ENCODE measurements at regions not wholly inside any gene's neighbourhood (a gene's known extent, or its start where the extent isn't known, plus 50 kb on each side); places are given as distances from the start of the nearest gene placed in this dataset.
"Not testable (repeated sequence)": the region's sequence is repeated elsewhere in the genome, so short reads cannot be mapped to it uniquely, and the experiment has no call there.

DNA sequence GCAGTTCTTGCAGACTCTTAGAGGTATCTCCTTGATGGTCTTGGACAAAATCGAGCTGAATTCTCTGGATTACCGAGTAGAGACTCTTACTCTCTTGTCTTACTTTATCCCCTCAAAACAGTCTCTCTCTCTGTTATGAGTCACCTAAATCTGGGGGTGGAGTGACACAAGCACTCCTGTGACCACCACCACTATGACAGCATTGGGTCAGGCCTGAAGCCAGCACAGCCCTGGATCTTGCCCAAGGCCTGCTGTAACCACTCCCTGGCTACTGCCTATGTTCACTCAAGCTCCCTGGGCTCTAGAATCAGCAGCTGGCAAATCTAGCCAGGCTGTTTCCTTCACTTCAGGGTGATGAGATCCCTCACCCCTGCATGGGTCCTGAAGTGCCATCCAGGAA, 662.5 kb downstream of the LUZP2 start:
- DNase-seq, result peak; percentile 16

DNA sequence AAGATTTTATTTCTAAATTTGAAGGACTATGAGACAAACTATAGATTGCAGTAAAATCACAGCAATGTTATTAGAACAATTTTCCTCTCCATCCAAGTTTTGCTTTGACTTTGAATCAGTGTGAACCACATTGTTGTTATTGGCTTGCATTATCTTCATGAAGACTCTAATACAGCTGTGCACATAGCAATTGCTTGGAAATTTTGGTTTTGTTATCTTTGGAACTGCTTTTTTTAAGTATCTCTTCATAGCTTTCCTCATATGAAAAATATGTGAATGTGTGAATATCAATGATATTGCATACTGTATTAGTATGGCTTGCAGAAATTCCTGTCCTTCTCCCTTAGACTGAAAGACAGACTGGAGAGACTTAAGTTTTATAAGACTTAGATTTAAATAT, 666.6 kb downstream of the LUZP2 start:
- DNase-seq, result peak; percentile 78

DNA sequence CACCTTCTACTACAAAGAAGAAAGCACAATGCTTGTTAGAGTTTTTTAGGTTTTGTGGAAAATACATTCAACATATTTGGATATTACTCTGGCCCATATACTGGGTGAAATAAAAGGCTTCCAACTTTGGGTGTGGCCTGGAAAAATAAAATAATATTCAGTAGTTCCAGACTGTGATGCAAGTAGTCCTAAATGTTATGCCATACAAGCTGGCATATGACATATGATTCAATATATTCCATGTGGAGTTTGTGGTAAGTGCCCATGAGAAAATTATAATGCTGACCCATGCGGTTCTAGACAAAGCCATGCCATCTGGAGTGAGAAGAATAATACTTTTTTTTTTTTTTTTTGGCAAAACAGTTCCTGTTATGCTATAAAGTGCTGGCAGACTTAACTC, 683.3 kb downstream of the LUZP2 start:
- no peak for DNase-seq

DNA sequence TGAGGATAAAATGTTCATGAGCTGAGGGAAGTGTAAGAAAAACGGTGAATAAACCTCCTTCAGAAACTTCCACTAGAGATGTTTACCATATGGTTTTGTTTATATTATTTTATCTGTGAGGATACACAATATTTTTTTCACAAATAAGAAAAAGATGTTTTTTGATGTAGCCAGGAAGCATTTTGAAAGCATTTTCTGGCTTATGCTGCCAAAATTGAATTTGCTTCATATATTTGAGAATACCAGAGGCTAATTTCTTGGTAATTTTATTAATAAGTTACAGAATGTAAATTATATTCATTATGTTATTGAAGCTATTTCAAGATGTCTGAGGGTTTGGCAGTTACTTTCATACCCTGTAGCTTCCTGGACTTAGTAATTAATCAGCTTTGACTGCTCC, 686.6 kb downstream of the LUZP2 start:
- no peak for DNase-seq

DNA sequence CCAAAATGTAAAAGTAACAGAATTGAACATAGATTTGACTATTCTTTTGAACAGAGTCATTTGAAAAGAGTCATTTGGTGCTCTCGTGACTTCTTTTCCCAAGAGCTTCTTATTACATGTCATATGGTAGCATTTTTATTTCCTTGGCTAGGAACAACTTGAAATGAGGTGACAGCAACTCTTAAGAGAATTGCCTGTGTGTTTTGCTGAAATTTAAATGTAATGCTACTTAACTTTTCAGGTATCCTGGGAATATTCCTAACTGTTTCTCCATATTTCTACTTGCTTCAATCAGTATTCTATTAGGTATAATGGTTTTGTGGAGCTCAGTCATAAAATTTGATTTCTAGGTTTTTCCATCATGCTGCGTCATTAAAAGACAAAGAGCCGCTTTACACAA, 700.7 kb downstream of the LUZP2 start:
- DNase-seq, result no peak

DNA sequence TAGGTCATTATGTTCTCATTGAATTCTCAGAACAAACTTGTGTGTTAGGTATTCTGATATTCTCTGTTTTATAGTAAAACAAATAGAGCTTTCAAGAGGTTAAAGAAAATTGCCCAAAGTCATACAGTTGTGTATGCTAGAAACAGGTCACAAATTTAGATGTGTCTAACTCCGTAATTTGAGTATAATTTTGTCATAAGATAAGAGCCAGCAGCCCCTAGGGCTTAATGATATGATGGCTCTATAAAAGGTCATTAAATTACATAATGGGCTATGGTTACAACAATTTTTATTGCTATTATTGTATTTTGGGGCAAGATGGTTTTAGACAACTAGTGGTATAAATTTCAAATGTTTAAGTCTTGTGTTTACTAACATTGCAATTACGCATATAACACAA, 701.9 kb downstream of the LUZP2 start:
- DNase-seq, result no peak

DNA sequence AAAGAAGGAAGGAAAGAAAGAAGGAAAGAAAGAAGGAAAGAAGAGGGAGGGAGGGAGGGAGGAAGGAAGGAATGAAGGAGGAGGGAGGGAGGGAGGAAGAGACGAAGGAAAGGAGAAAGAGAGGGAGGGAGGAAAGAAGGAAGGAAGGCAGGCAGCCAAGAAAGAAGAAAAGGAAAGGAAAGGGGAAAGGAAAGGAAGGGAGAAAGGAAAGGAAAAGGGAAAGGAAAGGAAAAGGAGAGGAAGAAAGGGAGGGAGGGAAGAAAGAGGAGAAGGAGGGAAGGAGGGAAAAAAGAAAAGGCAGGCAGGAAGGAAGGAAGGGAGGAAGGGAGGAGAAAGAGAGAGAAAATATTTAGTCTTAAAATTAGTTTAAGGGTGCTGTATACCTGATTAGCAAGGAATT, 704.1 kb downstream of the LUZP2 start:
- no peak for DNase-seq

DNA sequence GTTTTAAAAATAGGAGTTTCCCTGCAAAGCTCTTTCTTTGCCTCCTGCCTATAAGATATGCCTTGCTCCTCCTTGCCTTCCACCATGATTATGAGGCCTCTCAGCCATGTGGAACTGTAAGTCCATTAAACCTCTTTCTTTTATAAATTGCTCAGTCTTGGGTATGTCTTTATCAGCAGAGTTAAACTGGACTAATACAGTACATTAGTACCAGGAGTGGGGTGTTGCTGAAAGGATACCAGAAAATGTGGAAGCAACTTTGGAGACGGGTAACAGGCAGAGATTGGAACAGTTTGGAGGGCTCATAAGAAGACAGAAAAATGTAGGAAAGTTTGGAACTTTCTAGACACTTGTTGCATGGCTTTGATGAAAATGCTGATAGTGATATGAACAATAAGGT, 709.9 kb downstream of the LUZP2 start:
- no peak for DNase-seq

DNA sequence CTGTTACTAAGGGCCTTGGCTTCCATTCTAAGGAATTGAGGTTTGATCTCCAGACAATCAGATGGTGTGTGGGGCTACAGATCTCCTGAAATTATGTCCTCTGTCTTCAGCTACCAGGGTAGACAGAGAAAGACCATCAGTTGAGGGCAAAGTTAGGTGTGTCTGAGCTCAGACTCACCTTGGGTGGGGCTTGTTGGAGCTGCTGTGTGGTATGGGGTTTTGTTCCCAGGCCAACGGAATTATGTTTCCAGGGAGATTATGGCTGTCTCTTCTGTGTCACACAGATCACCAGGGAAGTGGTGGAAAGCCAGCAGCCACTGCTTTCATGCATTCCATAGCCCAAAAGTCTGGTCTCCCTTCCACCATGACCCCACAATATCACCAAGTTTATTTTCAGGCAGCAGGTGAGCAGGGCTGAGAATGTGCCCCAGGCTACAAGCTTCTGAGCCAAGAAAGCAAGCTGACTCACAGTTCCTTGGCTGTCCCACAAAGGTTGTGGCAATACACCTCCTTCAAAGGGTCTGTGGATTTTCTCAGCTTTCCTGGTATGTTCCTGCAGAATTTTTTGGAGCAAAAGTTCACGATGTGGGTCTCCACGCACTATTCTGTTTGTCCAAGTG, 714.9 kb downstream of the LUZP2 start:
- DNase-seq, result no peak

DNA sequence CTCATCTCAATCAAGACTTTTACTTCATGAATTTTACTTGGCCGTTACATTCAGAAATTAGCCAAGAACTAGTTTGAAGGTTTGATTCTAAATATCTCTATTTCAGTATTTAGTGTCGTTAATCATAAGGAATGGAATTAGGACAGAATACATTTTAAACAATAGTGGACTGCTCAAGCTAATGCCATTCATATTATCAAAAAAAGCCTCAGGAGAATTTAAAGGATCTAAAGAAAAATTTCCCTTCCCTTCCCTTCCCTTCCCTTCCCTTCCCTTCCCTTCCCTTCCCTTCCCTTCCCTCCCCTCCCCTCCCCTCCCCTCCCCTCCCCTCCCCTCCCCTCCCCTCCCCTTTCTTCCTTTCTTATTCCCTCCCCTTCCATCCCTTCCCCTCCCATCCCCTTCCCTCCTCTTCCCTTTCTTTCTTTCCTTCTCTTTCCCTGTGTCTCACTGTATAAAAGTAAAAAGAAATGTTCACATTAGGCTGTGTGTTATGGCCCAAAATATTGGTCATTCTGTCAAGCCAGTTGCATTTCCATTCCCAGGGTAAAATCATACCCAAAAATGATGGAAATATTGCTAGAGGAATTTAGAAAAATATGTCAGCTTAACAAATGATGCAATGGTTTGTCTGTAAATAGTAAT, 717.8 kb downstream of the LUZP2 start:
- no peak for DNase-seq

DNA sequence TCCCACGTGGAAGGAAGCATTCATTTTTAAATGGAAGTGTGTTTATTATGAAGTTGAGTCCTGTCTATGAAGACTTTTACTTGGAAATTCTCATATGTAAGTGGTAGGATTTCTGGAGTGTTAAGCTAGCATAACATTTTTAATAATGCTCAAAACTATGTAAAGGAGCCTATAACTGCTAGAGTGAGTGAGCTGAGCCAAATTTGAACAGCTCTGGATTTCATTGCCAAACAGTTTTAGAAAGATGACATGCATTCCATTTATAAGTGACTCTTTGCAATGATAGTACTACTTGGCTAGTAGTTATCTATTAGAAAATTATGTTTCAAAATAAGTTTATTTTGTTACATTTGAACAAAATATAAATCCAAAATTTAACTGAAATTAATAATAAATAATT, 721.2 kb downstream of the LUZP2 start:
- DNase-seq, result no peak

DNA sequence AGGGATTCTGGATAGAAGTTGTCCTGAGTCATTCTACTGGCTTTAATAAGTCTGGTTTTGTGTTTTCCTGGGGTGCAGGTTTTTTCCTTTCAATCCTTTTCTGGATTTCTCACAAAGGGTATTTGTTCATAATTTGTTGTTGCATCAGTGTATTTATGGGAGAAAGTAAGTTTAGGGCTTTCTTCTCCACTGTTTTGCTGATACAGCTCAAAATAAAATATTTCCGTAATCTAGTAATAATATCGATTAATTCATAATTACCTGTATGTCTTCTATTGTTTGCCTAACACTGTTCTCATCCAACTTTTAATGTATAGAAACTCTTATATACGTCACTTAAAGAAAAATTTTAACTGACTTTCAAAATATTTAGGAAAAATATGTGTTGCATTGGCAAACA, 728.2 kb downstream of the LUZP2 start:
- no peak for DNase-seq

DNA sequence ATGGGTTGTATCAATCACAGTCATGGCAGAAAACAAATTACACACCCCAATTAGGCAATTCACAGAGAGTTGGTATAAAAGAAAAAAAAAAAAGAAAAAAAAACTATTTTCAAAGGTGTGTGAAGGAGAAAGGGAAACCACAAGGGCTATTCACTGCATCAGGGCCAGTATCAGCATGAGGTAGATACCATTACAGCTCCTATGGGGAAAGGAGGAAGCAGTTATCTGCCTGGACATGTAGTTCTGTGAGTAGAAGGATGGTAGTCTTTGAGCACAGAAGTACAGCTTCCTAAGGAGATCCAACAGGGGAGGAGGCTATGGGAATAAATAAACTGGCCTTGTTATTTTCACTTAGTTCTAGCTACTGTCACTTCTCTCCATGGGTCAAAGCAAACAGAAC, 746.1 kb downstream of the LUZP2 start:
- DNase-seq, result no peak

DNA sequence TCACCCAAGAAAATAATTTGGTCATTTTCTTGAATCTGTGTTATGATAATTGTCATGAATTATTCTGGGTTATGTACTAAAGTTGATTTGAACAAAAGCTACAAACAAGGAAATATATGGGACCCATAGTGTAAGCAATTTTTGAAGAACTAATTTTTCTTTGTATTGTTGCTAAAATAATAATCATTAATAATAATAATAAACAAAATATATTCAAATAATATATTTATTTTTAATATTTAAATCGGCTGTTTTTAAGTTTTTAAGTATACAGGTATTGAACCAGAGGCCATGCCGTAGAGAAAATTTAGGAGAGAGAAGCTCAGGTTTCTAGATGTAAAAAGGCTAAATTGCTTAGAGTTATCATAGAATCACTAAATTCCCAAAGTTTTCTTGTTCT, 747.3 kb downstream of the LUZP2 start:
- no peak for DNase-seq

DNA sequence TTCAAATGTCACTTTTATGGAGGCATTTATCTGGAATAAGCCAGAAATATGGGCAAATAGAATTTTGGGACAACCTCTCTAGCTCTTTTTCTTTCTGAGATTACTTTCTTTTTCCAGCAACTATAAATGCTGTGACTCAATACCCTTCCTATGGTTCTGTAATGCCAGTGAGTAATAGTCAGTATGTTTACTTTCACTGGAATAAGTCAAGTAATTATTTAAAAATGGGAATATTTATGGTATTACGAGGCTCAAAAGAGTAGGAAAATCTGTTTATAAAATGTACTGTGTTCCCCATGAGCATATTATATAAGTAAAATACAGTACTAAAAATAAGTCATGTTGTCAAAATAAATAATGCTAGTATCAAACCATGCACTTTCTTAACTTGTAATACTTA, 750.5 kb downstream of the LUZP2 start:
- peak; percentile 9 for DNase-seq

DNA sequence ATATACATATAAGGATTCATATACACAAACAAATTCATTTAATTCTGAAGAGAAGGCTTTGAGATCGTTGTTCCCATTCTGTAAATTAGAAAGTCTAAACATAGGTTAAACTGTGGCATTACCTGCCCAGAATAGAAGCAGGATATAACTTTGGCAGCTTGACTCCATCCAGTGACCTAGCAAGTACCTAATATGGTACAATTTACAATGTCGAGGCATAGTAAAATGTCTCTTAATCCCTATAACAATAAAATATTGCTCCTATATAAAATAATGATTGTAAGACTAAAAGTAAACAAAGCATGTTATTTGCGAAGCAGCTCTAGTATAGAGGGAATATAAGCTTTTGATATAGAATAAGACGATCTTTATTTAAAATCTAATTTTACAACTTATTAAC, 756.0 kb downstream of the LUZP2 start:
- no peak for DNase-seq

DNA sequence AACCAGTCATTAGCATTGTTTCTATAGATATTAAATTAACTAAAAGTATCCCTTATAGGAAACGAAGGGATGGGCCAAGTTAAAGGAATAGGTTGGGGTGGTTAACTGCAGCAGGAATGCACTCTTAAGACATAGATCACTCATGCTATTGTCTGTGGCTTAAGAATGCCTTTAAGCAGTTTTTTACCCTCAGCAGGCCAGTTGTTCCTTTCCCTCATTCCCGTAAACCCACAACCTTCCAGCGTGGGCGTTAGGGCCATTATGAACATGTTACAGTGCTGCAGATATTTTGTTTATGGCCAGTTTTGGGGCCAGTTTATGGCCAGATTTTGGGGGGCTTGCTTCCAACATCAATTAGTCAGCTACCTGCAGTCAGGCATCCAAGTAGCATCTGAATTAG, 767.0 kb downstream of the LUZP2 start:
- DNase-seq, result not testable (repeated sequence)

DNA sequence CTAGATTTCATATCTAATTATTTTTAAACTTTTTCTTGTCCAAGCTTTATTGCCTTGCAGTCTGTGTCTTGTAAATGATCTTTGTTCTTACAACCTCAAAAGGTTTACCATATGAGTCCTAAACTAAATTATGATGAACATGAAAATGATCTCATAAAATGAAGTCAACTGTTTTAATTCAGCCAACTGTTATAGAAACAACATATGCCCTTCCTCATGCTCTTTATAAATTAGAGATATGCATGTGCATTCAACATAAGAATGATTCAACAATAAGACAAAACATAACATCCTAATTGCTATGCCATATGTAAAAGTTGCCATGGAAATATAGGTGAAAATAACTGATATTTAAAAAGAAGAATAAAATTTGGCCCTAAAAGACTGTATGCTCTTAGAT, 774.4 kb downstream of the LUZP2 start:
- no peak for DNase-seq

DNA sequence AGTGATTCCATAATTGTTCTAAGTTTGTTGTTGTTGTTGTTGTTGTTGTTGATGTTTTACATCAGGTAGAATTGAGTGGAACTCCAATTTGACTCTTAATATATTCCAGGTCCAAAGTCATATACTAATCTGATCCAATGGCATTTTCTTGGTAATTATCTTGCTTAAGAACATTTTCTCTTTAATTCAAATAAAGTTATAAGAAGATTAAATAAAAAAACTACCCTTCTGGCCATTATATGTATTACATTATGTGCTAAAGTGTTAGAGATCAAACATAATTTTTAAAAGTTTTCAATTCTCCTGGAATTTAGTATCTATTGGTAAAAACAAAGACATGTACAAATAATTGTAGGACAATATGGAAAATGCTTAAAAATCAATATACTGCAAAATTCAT, 775.4 kb downstream of the LUZP2 start:
- DNase-seq, result no peak

DNA sequence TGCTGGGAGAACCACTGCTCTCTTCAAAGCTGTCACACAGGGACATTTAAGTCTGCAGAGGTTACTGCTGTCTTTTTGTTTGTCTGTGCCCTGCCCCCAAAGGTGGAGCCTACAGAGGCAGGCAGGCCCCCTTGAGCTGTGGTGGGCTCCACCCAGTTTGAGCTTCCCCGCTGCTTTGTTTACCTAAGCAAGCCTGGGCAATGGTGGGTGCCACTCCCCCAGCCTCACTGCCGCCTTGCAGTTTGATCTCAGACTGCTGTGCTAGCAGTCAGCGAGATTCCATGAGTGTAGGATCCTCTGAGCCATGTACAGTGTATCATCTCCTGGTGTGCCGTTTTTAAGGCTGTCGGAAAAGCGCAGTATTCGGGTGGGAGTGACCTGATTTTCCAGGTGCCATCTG, 784.0 kb downstream of the LUZP2 start:
- not testable (repeated sequence) for DNase-seq

DNA sequence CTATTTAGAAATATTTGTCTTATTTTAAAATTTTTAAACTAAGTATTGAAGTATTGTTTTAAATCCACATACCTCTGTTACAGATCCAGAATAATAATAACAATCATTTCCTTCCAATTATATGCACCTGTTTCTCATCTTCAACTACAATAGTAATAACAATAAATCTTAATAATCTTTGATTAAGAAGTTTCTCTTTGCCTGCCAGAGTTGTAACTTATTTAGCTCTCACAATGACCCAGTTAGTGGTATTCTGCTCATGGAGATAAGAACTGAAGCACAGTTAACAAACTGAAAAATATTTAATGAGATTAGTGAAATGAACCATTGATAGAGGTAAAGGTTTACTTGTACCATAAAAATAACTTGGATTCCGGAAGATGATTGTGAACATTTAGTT, 796.3 kb downstream of the LUZP2 start:
- DNase-seq, result no peak

DNA sequence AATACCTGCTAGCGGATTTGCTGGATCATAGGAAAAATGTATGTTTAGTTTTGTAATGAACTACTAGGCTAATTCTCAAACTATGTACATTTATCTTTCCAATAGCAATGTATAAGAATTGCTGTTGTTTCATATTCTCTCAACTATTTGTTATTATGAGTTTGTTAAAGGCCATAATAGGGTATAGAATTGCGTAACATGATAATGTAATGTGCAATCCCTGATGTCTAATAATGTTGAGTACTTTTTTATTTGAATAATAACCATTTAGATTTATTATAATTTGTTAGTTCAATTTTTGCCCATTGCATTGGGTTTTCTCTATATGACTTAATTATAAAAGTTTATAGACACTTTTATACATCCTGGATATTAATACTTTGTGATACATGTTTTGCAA, 801.6 kb downstream of the LUZP2 start:
- no peak for DNase-seq

DNA sequence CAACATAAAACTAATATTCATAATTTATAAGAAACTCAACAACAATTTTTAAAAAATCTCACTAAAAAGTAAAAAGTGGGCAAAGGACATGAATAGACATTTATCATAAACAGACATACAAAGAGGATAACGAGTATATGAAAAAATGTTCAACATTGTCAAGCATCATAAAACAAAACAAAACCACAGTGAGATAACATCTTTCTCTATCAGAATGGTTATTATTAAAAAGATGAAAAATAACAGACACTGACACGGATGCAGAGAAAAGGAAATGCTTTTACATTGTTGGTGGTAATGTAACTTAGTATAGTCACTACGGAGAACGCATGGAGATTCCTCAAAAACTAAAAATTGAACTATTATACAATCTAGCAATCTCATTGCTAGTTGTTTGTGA, 813.0 kb downstream of the LUZP2 start:
- no peak for DNase-seq

DNA sequence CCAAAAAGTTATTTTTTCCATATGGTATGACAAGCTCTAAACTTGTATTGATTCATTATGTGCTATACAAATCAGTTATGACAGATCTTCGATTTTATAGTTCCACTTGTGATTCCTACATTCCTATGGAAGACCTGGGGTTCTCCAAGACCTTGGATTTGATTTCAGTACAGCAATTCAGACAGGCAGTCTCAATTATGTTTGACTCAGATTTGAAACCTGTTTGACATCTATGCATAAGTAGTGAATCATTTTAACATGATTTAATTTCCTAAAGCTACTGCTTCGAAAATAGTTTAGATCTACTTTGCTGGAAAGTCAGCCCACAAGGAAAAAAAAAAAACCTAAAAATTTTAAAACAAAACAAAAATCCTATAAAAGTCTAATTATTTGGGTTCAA, 820.4 kb downstream of the LUZP2 start:
- peak; percentile 22 for DNase-seq

DNA sequence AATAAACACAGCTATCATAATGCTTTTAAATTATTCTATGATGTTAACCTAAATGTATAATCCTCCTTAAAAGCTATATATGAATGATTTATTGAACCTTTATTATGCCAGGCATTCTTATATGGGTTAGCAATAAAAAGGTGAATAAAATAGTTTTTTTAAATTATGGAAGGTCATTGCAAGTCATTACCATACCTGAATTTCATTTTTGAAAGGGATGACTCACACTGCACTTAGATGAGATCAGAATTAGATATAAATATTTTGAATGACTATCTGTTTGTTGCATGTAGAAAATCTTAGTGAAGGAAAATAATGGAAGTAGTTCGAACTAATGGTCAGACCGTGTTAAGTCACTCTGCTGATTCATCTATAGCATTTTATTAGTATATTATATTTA, 822.3 kb downstream of the LUZP2 start:
- no peak for DNase-seq

All from fibroblast of skin of back (primary cell).